ENCODE measurements at regions not wholly inside any gene's neighbourhood (a gene's known extent, or its start where the extent isn't known, plus 50 kb on each side); places are given as distances from the start of the nearest gene placed in this dataset.

DNA sequence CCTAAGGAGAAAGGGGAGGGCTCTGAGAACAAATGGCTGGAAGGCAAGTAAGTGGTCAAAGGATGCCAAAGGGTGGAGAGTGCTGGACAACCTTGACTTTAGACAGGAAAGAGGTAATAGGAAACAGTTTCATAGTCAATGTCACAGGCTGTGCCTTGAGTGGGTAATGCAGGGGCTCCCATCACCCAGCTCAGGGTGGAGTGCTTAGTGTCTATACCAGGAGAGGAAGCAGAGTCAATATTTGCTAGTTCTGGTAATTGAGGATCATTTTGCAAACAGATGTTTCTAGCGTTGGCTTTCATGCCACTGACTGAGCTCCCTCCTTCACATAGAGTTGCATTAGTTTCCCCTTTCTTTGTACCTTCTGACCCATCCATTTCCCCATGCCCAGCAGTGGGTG lies 64.6 kb upstream of the KL start:
- H3K36me3 ChIP-seq (ENCODE audit: control insufficient read depth, insufficient read depth, low read length) = no peaks in the 10 kb centered on the region
- H3K79me2 ChIP-seq (ENCODE audit: control insufficient read depth, insufficient read depth, low read length) = no peaks in the 10 kb centered on the region
- H2AFZ ChIP-seq (ENCODE audit: low read length) = no peak overlapping the region
- no peak for DNase-seq (ENCODE audit: low read depth in 2 of 2)
- H3K27me3 ChIP-seq (ENCODE audit: control insufficient read depth, insufficient read depth, low read length) = no peaks in the 10 kb centered on the region
- H3K4me3 ChIP-seq (replicated peaks in 1 of 4; ENCODE audit: control extremely low read depth in 1 of 4, insufficient read depth in 1 of 4, low read depth in 3 of 4, low read length in 4 of 4) = no peak overlapping the region
- H3K4me1 ChIP-seq (ENCODE audit: control insufficient read depth, extremely low read depth, insufficient read depth, low read length) = no peaks in the 10 kb centered on the region
- H3K27ac ChIP-seq (ENCODE audit: insufficient read depth, low read length) = no peak overlapping the region
- H3K4me2 ChIP-seq (ENCODE audit: extremely low read depth, insufficient read depth, low read length) = no peak overlapping the region
- TF ChIP-seq, protein P1, sequence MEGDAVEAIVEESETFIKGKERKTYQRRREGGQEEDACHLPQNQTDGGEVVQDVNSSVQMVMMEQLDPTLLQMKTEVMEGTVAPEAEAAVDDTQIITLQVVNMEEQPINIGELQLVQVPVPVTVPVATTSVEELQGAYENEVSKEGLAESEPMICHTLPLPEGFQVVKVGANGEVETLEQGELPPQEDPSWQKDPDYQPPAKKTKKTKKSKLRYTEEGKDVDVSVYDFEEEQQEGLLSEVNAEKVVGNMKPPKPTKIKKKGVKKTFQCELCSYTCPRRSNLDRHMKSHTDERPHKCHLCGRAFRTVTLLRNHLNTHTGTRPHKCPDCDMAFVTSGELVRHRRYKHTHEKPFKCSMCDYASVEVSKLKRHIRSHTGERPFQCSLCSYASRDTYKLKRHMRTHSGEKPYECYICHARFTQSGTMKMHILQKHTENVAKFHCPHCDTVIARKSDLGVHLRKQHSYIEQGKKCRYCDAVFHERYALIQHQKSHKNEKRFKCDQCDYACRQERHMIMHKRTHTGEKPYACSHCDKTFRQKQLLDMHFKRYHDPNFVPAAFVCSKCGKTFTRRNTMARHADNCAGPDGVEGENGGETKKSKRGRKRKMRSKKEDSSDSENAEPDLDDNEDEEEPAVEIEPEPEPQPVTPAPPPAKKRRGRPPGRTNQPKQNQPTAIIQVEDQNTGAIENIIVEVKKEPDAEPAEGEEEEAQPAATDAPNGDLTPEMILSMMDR (conservative IDR thresholded peaks at IDR 0.05 in 1 of 2, IDR thresholded peaks at IDR 0.05 in 1 of 2; ENCODE audit: low read depth in 1 of 2, low read length in 2 of 2) = no peak
- no peak for TF ChIP-seq EZH2 (IDR thresholded peaks at IDR 0.05; ENCODE audit: low read length, missing control alignments)
- no peak overlapping the region for H3K9ac ChIP-seq (ENCODE audit: insufficient read depth, low read length)
- H3K9me3 ChIP-seq (ENCODE audit: control insufficient read depth, insufficient read depth, low read depth, low read length) = no peaks in the 10 kb centered on the region
- no peaks in the 10 kb centered on the region for H4K20me1 ChIP-seq (ENCODE audit: control insufficient read depth, extremely low read depth, insufficient read depth, low read length)

DNA sequence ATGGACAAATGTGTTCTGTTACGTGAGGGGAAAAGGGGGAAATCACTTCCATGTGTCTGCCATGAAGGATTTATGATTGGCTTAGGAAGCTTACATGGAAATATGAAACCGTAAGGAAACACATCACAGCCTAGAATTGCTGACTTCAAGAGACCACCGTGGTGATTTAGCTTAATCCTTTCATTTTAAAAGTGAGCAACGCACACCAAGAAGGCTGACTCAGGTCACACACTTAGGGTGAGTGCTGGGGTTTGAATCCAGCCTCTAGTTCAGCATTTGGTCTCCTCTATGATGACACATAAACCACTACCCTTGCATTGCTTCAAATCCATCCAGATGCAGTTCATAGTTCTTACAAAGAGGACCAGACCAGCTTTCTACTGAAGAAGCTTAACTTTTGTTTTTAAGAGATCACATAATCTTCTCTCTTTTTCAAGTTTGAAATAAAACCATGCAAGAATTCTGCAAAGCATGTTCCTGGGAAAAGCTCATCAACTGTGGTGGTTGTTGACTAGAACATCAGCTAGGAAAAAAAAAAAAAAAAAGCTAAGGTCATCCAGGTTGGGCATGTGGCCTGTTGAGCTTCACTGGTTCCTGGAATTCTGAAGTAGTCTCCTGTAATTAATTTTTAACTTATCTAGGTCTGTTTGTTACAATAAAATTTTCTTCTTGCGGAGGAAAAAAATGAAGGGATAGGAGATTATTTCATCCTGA lies 60.2 kb upstream of the KL start:
- no peak for DNase-seq (ENCODE audit: low read depth in 2 of 2)
- Histone ChIP-seq H3K79me2 (ENCODE audit: control insufficient read depth, insufficient read depth, low read length) (no peaks in the 10 kb centered on the region), H3K4me3 (replicated peaks in 1 of 4; ENCODE audit: control extremely low read depth in 1 of 4, insufficient read depth in 1 of 4, low read depth in 3 of 4, low read length in 4 of 4) (no peak overlapping the region), H3K27ac (ENCODE audit: insufficient read depth, low read length) (no peak overlapping the region), H3K4me1 (ENCODE audit: control insufficient read depth, extremely low read depth, insufficient read depth, low read length) (no peaks in the 10 kb centered on the region), H3K36me3 (ENCODE audit: control insufficient read depth, insufficient read depth, low read length) (no peaks in the 10 kb centered on the region), H3K27me3 (ENCODE audit: control insufficient read depth, insufficient read depth, low read length) (peaks cover 6% of the 10 kb centered on the region), H4K20me1 (ENCODE audit: control insufficient read depth, extremely low read depth, insufficient read depth, low read length) (no peaks in the 10 kb centered on the region), H2AFZ (ENCODE audit: low read length) (no peak overlapping the region), H3K9ac (ENCODE audit: insufficient read depth, low read length) (no peak overlapping the region), H3K9me3 (ENCODE audit: control insufficient read depth, insufficient read depth, low read depth, low read length) (no peaks in the 10 kb centered on the region), H3K4me2 (ENCODE audit: extremely low read depth, insufficient read depth, low read length) (no peak overlapping the region)
- TF ChIP-seq, protein P1 (conservative IDR thresholded peaks at IDR 0.05 in 1 of 2, IDR thresholded peaks at IDR 0.05 in 1 of 2; ENCODE audit: low read depth in 1 of 2, low read length in 2 of 2) = no peak
- TF ChIP-seq EZH2 (IDR thresholded peaks at IDR 0.05; ENCODE audit: low read length, missing control alignments) = no peak

DNA sequence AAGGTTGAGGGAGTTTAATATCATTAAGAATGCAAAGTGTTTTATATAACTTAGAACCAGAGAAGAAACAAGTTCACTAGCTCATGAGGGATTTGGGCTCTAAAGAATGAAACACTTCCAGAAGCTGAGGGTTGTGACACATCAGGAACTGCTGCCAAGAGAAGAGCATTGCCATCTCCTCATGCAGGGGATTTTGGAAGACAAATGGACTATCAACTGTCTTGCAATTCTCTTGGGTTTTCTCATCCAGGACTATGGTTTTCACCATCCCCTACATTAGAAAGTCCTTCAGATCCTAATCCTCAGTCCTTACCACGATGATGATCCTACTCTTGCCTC lies 59.7 kb upstream of the KL start:
- Histone ChIP-seq H3K79me2 (ENCODE audit: control insufficient read depth, insufficient read depth, low read length) (no peaks in the 10 kb centered on the region), H3K4me2 (ENCODE audit: extremely low read depth, insufficient read depth, low read length) (no peak overlapping the region), H3K36me3 (ENCODE audit: control insufficient read depth, insufficient read depth, low read length) (no peaks in the 10 kb centered on the region), H3K9me3 (ENCODE audit: control insufficient read depth, insufficient read depth, low read depth, low read length) (no peaks in the 10 kb centered on the region), H4K20me1 (ENCODE audit: control insufficient read depth, extremely low read depth, insufficient read depth, low read length) (no peaks in the 10 kb centered on the region), H3K4me3 (replicated peaks in 1 of 4; ENCODE audit: control extremely low read depth in 1 of 4, insufficient read depth in 1 of 4, low read depth in 3 of 4, low read length in 4 of 4) (no peak overlapping the region), H3K27me3 (ENCODE audit: control insufficient read depth, insufficient read depth, low read length) (peaks cover 6% of the 10 kb centered on the region), H3K27ac (ENCODE audit: insufficient read depth, low read length) (no peak overlapping the region), H2AFZ (ENCODE audit: low read length) (no peak overlapping the region), H3K9ac (ENCODE audit: insufficient read depth, low read length) (no peak overlapping the region), H3K4me1 (ENCODE audit: control insufficient read depth, extremely low read depth, insufficient read depth, low read length) (no peaks in the 10 kb centered on the region)
- no peak for DNase-seq (ENCODE audit: low read depth in 2 of 2)
- TF ChIP-seq EZH2 (IDR thresholded peaks at IDR 0.05; ENCODE audit: low read length, missing control alignments) = no peak
- TF ChIP-seq, protein P1 (conservative IDR thresholded peaks at IDR 0.05 in 1 of 2, IDR thresholded peaks at IDR 0.05 in 1 of 2; ENCODE audit: low read depth in 1 of 2, low read length in 2 of 2) = no peak
